H9 (cell line): ENCODE measurements at regions not wholly inside any gene's neighbourhood (a gene's known extent, or its start where the extent isn't known, plus 50 kb on each side); places are given as distances from the start of the nearest gene placed in this dataset.

ENCODE experiments used
- DNase-seq: peaks from one replicate; pipeline ENCODE4 v3.0.0-alpha.2; 2017
- H2AFZ ChIP-seq: one replicate; pipeline ENCODE4 v1.6.1; 2013; ENCODE audit warnings: mild to moderate bottlenecking, low read length, control low read depth, moderate library complexity
- H2AK5ac ChIP-seq: 2 replicates; pipeline ENCODE4 v1.6.1; 2013; ENCODE audit warnings: low read length, control low read depth, mixed read lengths; ENCODE audit not compliant: insufficient read length
- H2BK120ac ChIP-seq: one replicate; pipeline ENCODE4 v1.6.1; 2013; ENCODE audit warnings: low read depth, mild to moderate bottlenecking, low read length, control low read depth, inconsistent platforms; ENCODE audit not compliant: poor library complexity, severe bottlenecking
- H2BK12ac ChIP-seq: 2 replicates; pipeline ENCODE4 v1.6.1; 2013; ENCODE audit warnings: low read length, control low read depth, mixed read lengths, low read depth; ENCODE audit not compliant: insufficient read length
- H2BK15ac ChIP-seq: 2 replicates; pipeline ENCODE4 v1.6.1; 2013; ENCODE audit warnings: low read depth, low read length, control low read depth
- H2BK20ac ChIP-seq: one replicate; pipeline ENCODE4 v1.6.1; 2013; ENCODE audit warnings: low read depth, mild to moderate bottlenecking, low read length, control low read depth, inconsistent platforms; ENCODE audit not compliant: poor library complexity, severe bottlenecking
- H2BK5ac ChIP-seq: 2 replicates; pipeline ENCODE4 v1.6.1; 2013; ENCODE audit warnings: low read length, control low read depth, mixed read lengths; ENCODE audit not compliant: insufficient read length
- H3K14ac ChIP-seq: 2 replicates; pipeline ENCODE4 v1.6.1; 2013; ENCODE audit warnings: low read length, control low read depth; ENCODE audit not compliant: insufficient read depth
- H3K18ac ChIP-seq: 2 replicates; pipeline ENCODE4 v1.6.1; 2013; ENCODE audit warnings: low read depth, mild to moderate bottlenecking, mixed read lengths, low read length, control low read depth; ENCODE audit not compliant: insufficient read length
- H3K23ac ChIP-seq: 2 replicates; pipeline ENCODE4 v1.6.1; 2013; ENCODE audit warnings: low read length, control low read depth, mixed read lengths, low read depth; ENCODE audit not compliant: insufficient read length
- H3K23me2 ChIP-seq: 2 replicates; pipeline ENCODE4 v1.6.1; 2013; ENCODE audit warnings: low read depth, mild to moderate bottlenecking, mixed read lengths, low read length, control low read depth; ENCODE audit not compliant: insufficient read length, poor library complexity, severe bottlenecking
- H3K27ac ChIP-seq: 2 replicates; pipeline ENCODE4 v1.5.1; 2013; ENCODE audit warnings: low read length, control low read depth, mixed read lengths, low read depth; ENCODE audit not compliant: insufficient read length
- H3K27me3 ChIP-seq: 2 replicates; pipeline ENCODE4 v1.6.1; 2013; ENCODE audit warnings: low read length, control low read depth, inconsistent platforms; ENCODE audit not compliant: insufficient read depth
- H3K4ac ChIP-seq: 2 replicates; pipeline ENCODE4 v1.6.1; 2013; ENCODE audit warnings: low read depth, mild to moderate bottlenecking, control low read depth, inconsistent platforms, low read length, moderate library complexity
- H3K4me1 ChIP-seq: 2 replicates; pipeline ENCODE4 v1.6.1; 2013; ENCODE audit warnings: low read length, control low read depth, inconsistent platforms; ENCODE audit not compliant: insufficient read depth
- H3K4me2 ChIP-seq: 2 replicates; pipeline ENCODE4 v1.6.1; 2013; ENCODE audit warnings: low read length, control low read depth, mixed read lengths; ENCODE audit not compliant: insufficient read length, insufficient read depth
- H3K56ac ChIP-seq: 2 replicates; pipeline ENCODE4 v1.6.1; 2013; ENCODE audit warnings: low read depth, mild to moderate bottlenecking, mixed read lengths, low read length, control low read depth; ENCODE audit not compliant: insufficient read length
- H3K79me1 ChIP-seq: 2 replicates; pipeline ENCODE4 v1.6.1; 2013; ENCODE audit warnings: low read depth, mild to moderate bottlenecking, moderate library complexity, low read length, control low read depth, inconsistent platforms; ENCODE audit not compliant: insufficient read depth, poor library complexity, severe bottlenecking
- H3K79me2 ChIP-seq: 2 replicates; pipeline ENCODE4 v1.6.1; 2013; ENCODE audit warnings: low read length, control low read depth, inconsistent platforms; ENCODE audit not compliant: insufficient read depth
- H3K9ac ChIP-seq: 2 replicates; pipeline ENCODE4 v1.6.1; 2013; ENCODE audit warnings: low read length, control low read depth, mixed read lengths; ENCODE audit not compliant: insufficient read length; ENCODE audit errors: extremely low read depth
- H3K9me3 ChIP-seq: one replicate; pipeline ENCODE4 v1.6.1; 2013; ENCODE audit warnings: low read depth, low read length, inconsistent platforms; ENCODE audit not compliant: control insufficient read depth
- H3T11ph ChIP-seq: one replicate; pipeline ENCODE4 v1.6.1; 2013; ENCODE audit warnings: mild to moderate bottlenecking, low read length, control low read depth, inconsistent platforms
- H4K20me1 ChIP-seq: one replicate; pipeline ENCODE4 v1.6.1; 2013; ENCODE audit not compliant: control insufficient read depth, insufficient read length, insufficient read depth
- H4K5ac ChIP-seq: 2 replicates; pipeline ENCODE4 v1.6.1; 2013; ENCODE audit warnings: low read depth, mild to moderate bottlenecking, mixed read lengths, low read length, control low read depth; ENCODE audit not compliant: insufficient read length
- H4K8ac ChIP-seq: replicated peaks from 2 replicates; pipeline ENCODE4 v1.6.1; 2013; ENCODE audit warnings: low read length, control low read depth, mixed read lengths, low read depth; ENCODE audit not compliant: insufficient read length
- H4K91ac ChIP-seq: 2 replicates; pipeline ENCODE4 v1.6.1; 2013; ENCODE audit warnings: low read depth, mild to moderate bottlenecking, moderate library complexity, mixed read lengths, low read length, control low read depth; ENCODE audit not compliant: insufficient read length
- H3K27ac Mint-ChIP-seq, 3 experiments: 2 replicates in 2 of 3; 3 replicates in 1 of 3; pipeline ENCODE4 v1.8.0; 2020 to 2021; ENCODE audit warnings: mixed read lengths in 3 of 3, mild to moderate bottlenecking in 1 of 3, moderate library complexity in 1 of 3
- H3K27me3 Mint-ChIP-seq: 2 replicates; pipeline ENCODE4 v1.8.0; 2021; ENCODE audit warnings: low read depth, mild to moderate bottlenecking, moderate library complexity, mixed read lengths
- H3K36me3 Mint-ChIP-seq, 3 experiments: 2 replicates in 2 of 3; 3 replicates in 1 of 3; pipeline ENCODE4 v1.8.0; 2020 to 2021; ENCODE audit warnings: low read depth in 3 of 3, mixed read lengths in 3 of 3; ENCODE audit not compliant: insufficient read depth in 1 of 3
- H3K4me1 Mint-ChIP-seq, 2 experiments: 2 replicates each; pipeline ENCODE4 v1.8.0; 2020; ENCODE audit warnings: mixed read lengths in 2 of 2
- H3K4me3 Mint-ChIP-seq, 2 experiments: 2 replicates in 1 of 2; 3 replicates in 1 of 2; pipeline ENCODE4 v1.8.0; 2020 to 2021; ENCODE audit warnings: mild to moderate bottlenecking in 2 of 2, mixed read lengths in 2 of 2, moderate library complexity in 1 of 2
- H3K9me3 Mint-ChIP-seq, 2 experiments: 2 replicates in 1 of 2; 3 replicates in 1 of 2; pipeline ENCODE4 v1.8.0; 2020; ENCODE audit warnings: mild to moderate bottlenecking in 2 of 2, mixed read lengths in 2 of 2, moderate library complexity in 1 of 2
- WGBS: extraction: QIAGEN DNeasy Blood & Tissue Kit; methylation state at CpG from one replicate; pipeline ENCODE4 v1.1.7; 2013; ENCODE audit warnings: missing lambda C conversion rate, low lambda C conversion rate, mixed read lengths; ENCODE audit not compliant: insufficient read length; ENCODE audit errors: extremely low coverage; 5-methylcytosine and 5-hydroxymethylcytosine counted together
- TF ChIP-seq, protein P1 (sequence below): fragments of 200-600 bp; sonication (generic); conservative IDR thresholded peaks from 3 replicates; pipeline ENCODE4 v1.8.0; 2021; ENCODE audit warnings: antibody characterized with exemption, mild to moderate bottlenecking

DNA sequence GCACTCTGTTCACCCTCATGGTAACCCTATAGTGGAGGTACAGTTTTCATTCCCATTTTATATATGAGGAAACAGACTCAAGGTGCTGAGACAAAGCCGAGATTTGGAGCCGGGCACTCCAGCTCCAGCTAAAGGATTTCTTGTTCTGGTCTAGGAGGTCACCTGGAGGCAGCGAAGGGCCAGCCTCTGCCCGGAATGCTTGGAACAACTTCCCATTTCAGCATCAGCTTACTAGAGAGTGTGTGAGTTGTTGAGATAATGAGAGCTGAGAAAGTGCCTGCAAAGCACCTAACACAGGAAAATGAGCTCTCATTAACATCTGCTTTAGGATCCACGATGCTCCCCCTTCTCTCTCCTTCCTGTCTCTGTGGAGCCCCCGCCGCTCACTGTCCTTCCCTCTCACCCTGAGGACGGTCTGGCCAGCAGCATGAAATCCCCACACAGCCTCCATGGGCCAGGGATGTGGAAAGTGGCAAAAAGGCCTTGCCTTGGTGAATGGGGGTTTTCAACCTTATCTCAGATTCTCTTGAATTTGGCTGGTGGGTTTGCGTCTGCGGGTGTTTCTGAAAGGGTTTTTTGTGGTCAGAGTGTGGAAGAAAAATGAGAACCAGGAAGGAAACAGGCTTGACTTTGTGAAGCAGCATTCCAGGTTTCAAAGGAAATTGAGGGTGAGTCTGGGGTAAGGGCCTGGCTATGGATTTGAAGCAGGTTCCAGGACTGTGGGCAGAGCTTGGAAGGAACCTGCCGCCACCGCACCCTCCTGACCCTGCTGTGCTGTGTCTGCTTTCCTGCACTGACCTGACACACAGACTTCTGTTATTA lies 178.7 kb downstream of the FOXL1 start:
- H2BK12ac ChIP-seq = no peak overlapping the region
- no peak overlapping the region for H3K27ac Mint-ChIP-seq

More for the DNA sequence above, 178.7 kb downstream of the FOXL1 start:
- Histone ChIP-seq H4K5ac (no peak overlapping the region), H2BK15ac (no peak overlapping the region), H3K23me2 (no peaks in the 10 kb centered on the region), H3K4ac (no peak overlapping the region), H3K79me1 (no peaks in the 10 kb centered on the region), H2AK5ac (no peak overlapping the region), H3K4me2 (no peak overlapping the region), H3K9ac (no peak overlapping the region), H2BK120ac (no peak overlapping the region), H3K23ac (no peak overlapping the region), H2BK5ac (no peak overlapping the region), H3K27me3 (no peaks in the 10 kb centered on the region), H3K56ac (no peak overlapping the region), H3K4me1 (peaks cover 3% of the 10 kb centered on the region; the same call in 1 of the 2 replicates), H3T11ph (no peak overlapping the region), H3K27ac (no peak overlapping the region), H3K14ac (no peak overlapping the region; the same call in 1 of the 2 replicates), H3K79me2 (no peaks in the 10 kb centered on the region), H4K8ac (no peak overlapping the region), H3K18ac (no peak overlapping the region), H2BK20ac (no peak overlapping the region), H4K20me1 (no peaks in the 10 kb centered on the region), H4K91ac (no peak overlapping the region), H3K9me3 (no peaks in the 10 kb centered on the region), H2AFZ (no peak overlapping the region)
- Mint-ChIP-seq H3K4me1 (peaks cover 32 to 41% of the 10 kb centered on the region in 2 experiments), H3K9me3 (no peaks in the 10 kb centered on the region; a peak in 1 of 5 replicates), H3K36me3 (no peaks in the 10 kb centered on the region), H3K27me3 (peaks cover 7% of the 10 kb centered on the region), H3K4me3 (no peak overlapping the region)
- no peak for DNase-seq
- TF ChIP-seq, protein P1, sequence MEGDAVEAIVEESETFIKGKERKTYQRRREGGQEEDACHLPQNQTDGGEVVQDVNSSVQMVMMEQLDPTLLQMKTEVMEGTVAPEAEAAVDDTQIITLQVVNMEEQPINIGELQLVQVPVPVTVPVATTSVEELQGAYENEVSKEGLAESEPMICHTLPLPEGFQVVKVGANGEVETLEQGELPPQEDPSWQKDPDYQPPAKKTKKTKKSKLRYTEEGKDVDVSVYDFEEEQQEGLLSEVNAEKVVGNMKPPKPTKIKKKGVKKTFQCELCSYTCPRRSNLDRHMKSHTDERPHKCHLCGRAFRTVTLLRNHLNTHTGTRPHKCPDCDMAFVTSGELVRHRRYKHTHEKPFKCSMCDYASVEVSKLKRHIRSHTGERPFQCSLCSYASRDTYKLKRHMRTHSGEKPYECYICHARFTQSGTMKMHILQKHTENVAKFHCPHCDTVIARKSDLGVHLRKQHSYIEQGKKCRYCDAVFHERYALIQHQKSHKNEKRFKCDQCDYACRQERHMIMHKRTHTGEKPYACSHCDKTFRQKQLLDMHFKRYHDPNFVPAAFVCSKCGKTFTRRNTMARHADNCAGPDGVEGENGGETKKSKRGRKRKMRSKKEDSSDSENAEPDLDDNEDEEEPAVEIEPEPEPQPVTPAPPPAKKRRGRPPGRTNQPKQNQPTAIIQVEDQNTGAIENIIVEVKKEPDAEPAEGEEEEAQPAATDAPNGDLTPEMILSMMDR = no peak
- no CpG with 5 or more reads among the region's 12 CpGs for WGBS
